Mammary epithelial cell (primary cell): ENCODE measurements at regions not wholly inside any gene's neighbourhood (a gene's known extent, or its start where the extent isn't known, plus 50 kb on each side); places are given as distances from the start of the nearest gene placed in this dataset.

Source experiments
- EZH2 ChIP-seq: IDR thresholded peaks from 2 replicates; pipeline ENCODE4 v1.6.1; 2012; ENCODE audit warnings: low read length, inconsistent platforms, borderline replicate concordance
- TF ChIP-seq, protein P1 (sequence below), 2 donors: IDR thresholded peaks in 1 of 2; conservative IDR thresholded peaks in 1 of 2; 2 replicates each; pipeline ENCODE4 v1.5.1; 2011 to 2012; ENCODE audit warnings: inconsistent platforms in 2 of 2, low read length in 2 of 2, mild to moderate bottlenecking in 2 of 2, control low read depth in 1 of 2, low read depth in 1 of 2; ENCODE audit not compliant: insufficient read depth in 1 of 2; ENCODE audit errors: extremely low read depth in 1 of 2

DNA sequence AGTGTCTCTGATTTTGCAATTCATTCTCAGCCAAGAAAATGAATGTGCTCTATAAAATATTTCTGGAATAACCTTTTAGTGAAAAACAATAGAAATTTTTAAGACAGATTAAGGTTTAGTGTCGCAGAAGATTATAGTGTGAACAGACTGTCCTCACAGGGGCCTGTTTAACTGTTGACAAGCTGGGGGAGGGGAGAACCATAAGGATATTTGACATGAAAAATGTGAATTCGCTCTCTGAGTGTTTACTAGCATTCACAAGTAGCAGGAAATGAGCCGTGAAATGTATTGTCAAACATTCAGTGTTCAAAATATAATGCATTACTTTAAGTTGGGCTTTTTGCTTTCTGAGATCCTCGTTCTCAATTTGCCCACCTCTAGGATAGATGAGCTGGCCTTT is 134.8 kb upstream of the TSHZ2 start:
- TF ChIP-seq, protein P1, sequence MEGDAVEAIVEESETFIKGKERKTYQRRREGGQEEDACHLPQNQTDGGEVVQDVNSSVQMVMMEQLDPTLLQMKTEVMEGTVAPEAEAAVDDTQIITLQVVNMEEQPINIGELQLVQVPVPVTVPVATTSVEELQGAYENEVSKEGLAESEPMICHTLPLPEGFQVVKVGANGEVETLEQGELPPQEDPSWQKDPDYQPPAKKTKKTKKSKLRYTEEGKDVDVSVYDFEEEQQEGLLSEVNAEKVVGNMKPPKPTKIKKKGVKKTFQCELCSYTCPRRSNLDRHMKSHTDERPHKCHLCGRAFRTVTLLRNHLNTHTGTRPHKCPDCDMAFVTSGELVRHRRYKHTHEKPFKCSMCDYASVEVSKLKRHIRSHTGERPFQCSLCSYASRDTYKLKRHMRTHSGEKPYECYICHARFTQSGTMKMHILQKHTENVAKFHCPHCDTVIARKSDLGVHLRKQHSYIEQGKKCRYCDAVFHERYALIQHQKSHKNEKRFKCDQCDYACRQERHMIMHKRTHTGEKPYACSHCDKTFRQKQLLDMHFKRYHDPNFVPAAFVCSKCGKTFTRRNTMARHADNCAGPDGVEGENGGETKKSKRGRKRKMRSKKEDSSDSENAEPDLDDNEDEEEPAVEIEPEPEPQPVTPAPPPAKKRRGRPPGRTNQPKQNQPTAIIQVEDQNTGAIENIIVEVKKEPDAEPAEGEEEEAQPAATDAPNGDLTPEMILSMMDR (conservative IDR thresholded peaks at IDR 0.05 in 1 of 2, IDR thresholded peaks at IDR 0.05 in 1 of 2; ENCODE audit: extremely low read depth in 1 of 2, insufficient read depth in 1 of 2, low read depth in 1 of 2, low read length in 2 of 2), result no peak
- no peak for TF ChIP-seq EZH2
